K562 (cell line): ENCODE measurements at regions not wholly inside any gene's neighbourhood (a gene's known extent, or its start where the extent isn't known, plus 50 kb on each side); places are given as distances from the start of the nearest gene placed in this dataset.

Experiments used
- ARID2 ChIP-seq: fragments of 450-650 bp; IDR thresholded peaks from 2 replicates; pipeline ENCODE4 v1.6.1; 2017; ENCODE audit warnings: antibody characterized with exemption, mild to moderate bottlenecking
- CCNT2 ChIP-seq: IDR thresholded peaks from 2 replicates; pipeline ENCODE4 v1.6.1; 2011; ENCODE audit warnings: borderline replicate concordance, low read depth, mild to moderate bottlenecking, moderate library complexity, mixed read lengths, low read length; ENCODE audit not compliant: insufficient read length; ENCODE audit errors: extremely low read depth
- E4F1 ChIP-seq: fragments of 250-450 bp; sonication (Bioruptor Pico); IDR thresholded peaks from 2 replicates; pipeline ENCODE4 v1.5.0; 2021; ENCODE audit warnings: mild to moderate bottlenecking, borderline replicate concordance
- ETS1 ChIP-seq: conservative IDR thresholded peaks from 2 replicates; pipeline ENCODE4 v1.6.1; 2011; ENCODE audit warnings: low read depth, mild to moderate bottlenecking, low read length; ENCODE audit not compliant: control insufficient read depth
- GABPB2 ChIP-seq: fragments of 250-450 bp; sonication (Bioruptor Pico); conservative IDR thresholded peaks from 2 replicates; pipeline ENCODE4 v1.5.1; 2021; ENCODE audit warnings: mild to moderate bottlenecking
- GATAD2B ChIP-seq: fragments of 450-650 bp; IDR thresholded peaks from 2 replicates; pipeline ENCODE4 v1.6.1; 2017; ENCODE audit warnings: mild to moderate bottlenecking, borderline replicate concordance
- HDAC2 ChIP-seq: fragments of 450-650 bp; IDR thresholded peaks from 2 replicates; pipeline ENCODE4 v1.6.1; 2016; ENCODE audit warnings: mild to moderate bottlenecking
- HIVEP1 ChIP-seq: fragments of 250-450 bp; sonication (Bioruptor Pico); IDR thresholded peaks from 2 replicates; pipeline ENCODE4 v1.4.0; 2020; ENCODE audit warnings: mild to moderate bottlenecking
- HMG20B ChIP-seq: fragments of 250-450 bp; sonication (Bioruptor Pico); IDR thresholded peaks from 2 replicates; pipeline ENCODE4 v1.5.0; 2021; ENCODE audit warnings: mild to moderate bottlenecking
- HNRNPUL1 ChIP-seq: fragments of 200-400 bp; formaldehyde crosslinking; IDR thresholded peaks from 2 replicates; pipeline ENCODE4 v1.6.1; 2017; ENCODE audit warnings: low read length
- MAFG ChIP-seq: fragments of 450-650 bp; conservative IDR thresholded peaks from 2 replicates; pipeline ENCODE4 v1.6.1; 2016; ENCODE audit warnings: missing genetic modification characterization, missing compliant biosample characterization
- MED1 ChIP-seq: sonication (generic); formaldehyde crosslinking; IDR thresholded peaks from 2 replicates; pipeline ENCODE4 v1.8.1; 2023; ENCODE audit warnings: missing genetic modification reagents, borderline replicate concordance
- PML ChIP-seq: IDR thresholded peaks from 2 replicates; pipeline ENCODE4 v1.6.1; 2012; ENCODE audit warnings: low read length, inconsistent platforms
- POLR2A ChIP-seq: fragments of 450-650 bp; conservative IDR thresholded peaks from 2 replicates; pipeline ENCODE4 v1.6.1; 2016
- RBM15 ChIP-seq: fragments of 200-400 bp; formaldehyde crosslinking; IDR thresholded peaks from 2 replicates; pipeline ENCODE4 v1.6.1; 2018; ENCODE audit warnings: mild to moderate bottlenecking, low read length, moderate library complexity; ENCODE audit not compliant: insufficient read depth
- SMARCA4 ChIP-seq: fragments of 450-650 bp; IDR thresholded peaks from 2 replicates; pipeline ENCODE4 v1.6.1; 2016
- TCF3 ChIP-seq: sonication (generic); formaldehyde crosslinking; IDR thresholded peaks from 2 replicates; pipeline ENCODE4 v1.4.0; 2020; ENCODE audit warnings: mild to moderate bottlenecking, missing genetic modification reagents
- TRIM24 ChIP-seq, 2 experiments: fragments of 450-650 bp; IDR thresholded peaks; 2 replicates each; pipeline ENCODE4 v1.6.1; 2016
- ZBTB33 ChIP-seq: sonication (generic); formaldehyde crosslinking; IDR thresholded peaks from 2 replicates; pipeline ENCODE4 v1.8.1; 2023; ENCODE audit warnings: mild to moderate bottlenecking, missing genetic modification reagents
- ZBTB43 ChIP-seq: sonication (generic); formaldehyde crosslinking; IDR thresholded peaks from 2 replicates; pipeline ENCODE4 v1.8.0; 2023; ENCODE audit warnings: mild to moderate bottlenecking, missing genetic modification reagents
- ZC3H11A ChIP-seq: IDR thresholded peaks from 2 replicates; pipeline ENCODE4 v1.6.1; 2012; ENCODE audit warnings: low read depth, low read length, improper control_type of control experiment
- ZKSCAN8 ChIP-seq: fragments of 200-800 bp; sonication (Bioruptor generic); IDR thresholded peaks from 2 replicates; pipeline ENCODE4 v1.6.1; 2016; ENCODE audit warnings: missing genetic modification characterization, missing compliant biosample characterization
- ZNF184 ChIP-seq: sonication (generic); formaldehyde crosslinking; IDR thresholded peaks from 2 replicates; pipeline ENCODE4 v1.5.0; 2020; ENCODE audit warnings: missing genetic modification reagents
- ZNF316 ChIP-seq: fragments of 450-650 bp; IDR thresholded peaks from 2 replicates; pipeline ENCODE4 v1.6.1; 2016
- ZNF717 ChIP-seq: fragments of 250-450 bp; sonication (Bioruptor Pico); IDR thresholded peaks from 2 replicates; pipeline ENCODE4 v1.5.0; 2021

GRCh38 chr12:92078167-92079053 lies 67.2 kb downstream of the BTG1 start (continued):
- TF ChIP-seq ETS1 (no peak), ZNF717 (no peak), E4F1 (CRISPR knock-in tag) (no peak), RBM15 (no peak), ZKSCAN8 (CRISPR knock-in tag) (0 out of 2 replicates have a peak, but pooled peaks have one; percentile 61), HDAC2 (peak; percentile 40; the same call in 1 of the 2 replicates), PML (no peak), HNRNPUL1 (no peak), ARID2 (no peak), ZBTB43 (CRISPR knock-in tag) (no peak), GABPB2 (CRISPR knock-in tag) (no peak), HMG20B (no peak), ZBTB33 (CRISPR knock-in tag) (no peak), CCNT2 (no peak), HIVEP1 (CRISPR knock-in tag) (no peak), TRIM24 (IDR thresholded peaks at IDR 0.05) (0 out of 4 replicates have a peak, but pooled peaks of 1 of the 2 experiments have one; percentile 12), POLR2A (no peak), MED1 (no peak), TCF3 (peak; percentile 11; the same call in 1 of the 2 replicates), SMARCA4 (peak; percentile 83), ZC3H11A (no peak), MAFG (tag) (peak; percentile 99), ZNF316 (peak; percentile 97), GATAD2B (no peak), ZNF184 (CRISPR knock-in tag) (no peak)
